D721Med (cell line): ENCODE measurements at regions not wholly inside any gene's neighbourhood (a gene's known extent, or its start where the extent isn't known, plus 50 kb on each side); places are given as distances from the start of the nearest gene placed in this dataset.

Experiments
- DNase-seq: peaks from one replicate; pipeline ENCODE4 v3.0.0; 2011; ENCODE audit warnings: low spot score; ENCODE audit not compliant: insufficient read length
- FAIRE-seq: peaks from 2 replicates; lab custom pipeline; 2011; peaks lifted over from hg19 to GRCh38; lab: Jason Lieb, UNC
- TF ChIP-seq, protein P1 (sequence below): IDR thresholded peaks from 2 replicates; pipeline ENCODE4 v1.5.1; 2012; ENCODE audit warnings: mild to moderate bottlenecking, control low read depth; ENCODE audit not compliant: insufficient read depth; ENCODE audit errors: missing control alignments

DNA sequence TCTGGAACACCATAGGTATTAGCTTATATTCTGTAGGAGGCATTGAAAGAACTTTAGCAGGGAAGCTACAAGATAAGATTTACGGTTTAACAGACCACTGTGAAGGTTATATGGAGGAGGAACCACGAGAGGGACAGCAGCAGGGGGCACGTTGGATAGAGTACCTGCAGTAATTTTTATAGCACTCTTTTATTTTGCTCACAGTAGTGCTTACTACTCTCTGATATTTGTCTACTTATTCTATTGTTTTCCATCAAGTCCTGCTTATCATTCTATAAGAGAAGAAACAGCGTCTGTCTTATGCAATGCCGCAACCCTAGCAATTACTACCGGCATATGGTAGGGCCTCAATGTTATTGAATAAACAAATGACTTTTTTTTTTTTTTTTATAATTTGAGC is 122.5 kb downstream of the PCDH7 start:
- no peak for FAIRE-seq

DNA sequence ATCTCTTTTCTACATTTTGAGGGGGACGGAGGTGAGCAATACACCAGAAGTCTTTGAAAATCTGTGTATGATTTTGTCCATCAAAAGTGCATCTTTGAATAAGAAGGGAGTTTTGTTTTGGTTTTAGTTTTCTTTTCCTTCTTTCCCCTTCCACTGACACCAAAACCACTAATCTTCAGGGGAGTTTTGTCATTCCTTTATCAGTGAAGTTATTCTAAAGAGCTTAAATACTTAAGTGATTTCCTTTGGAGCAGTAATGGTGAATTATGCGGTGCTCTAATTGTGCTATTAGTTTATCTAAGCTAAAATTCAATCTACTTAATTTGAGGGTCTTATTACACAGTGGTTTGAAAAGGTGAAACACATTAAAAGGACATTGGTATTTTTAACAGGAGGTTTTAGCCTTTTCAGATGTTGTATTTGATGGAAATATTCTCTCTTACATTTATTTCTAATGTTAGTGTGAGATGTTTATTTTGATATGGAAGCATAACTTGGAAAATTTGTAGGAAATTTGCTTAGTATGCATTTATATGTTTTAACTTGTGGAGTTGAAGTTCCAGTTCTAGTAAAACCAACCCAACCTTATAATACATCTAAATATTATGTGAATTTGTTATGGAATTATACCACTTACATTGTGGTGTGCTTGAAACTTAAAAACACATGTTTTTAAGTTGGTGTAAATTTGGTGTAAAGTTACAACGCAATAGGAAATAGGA is 124.9 kb downstream of the PCDH7 start:
- TF ChIP-seq, protein P1, sequence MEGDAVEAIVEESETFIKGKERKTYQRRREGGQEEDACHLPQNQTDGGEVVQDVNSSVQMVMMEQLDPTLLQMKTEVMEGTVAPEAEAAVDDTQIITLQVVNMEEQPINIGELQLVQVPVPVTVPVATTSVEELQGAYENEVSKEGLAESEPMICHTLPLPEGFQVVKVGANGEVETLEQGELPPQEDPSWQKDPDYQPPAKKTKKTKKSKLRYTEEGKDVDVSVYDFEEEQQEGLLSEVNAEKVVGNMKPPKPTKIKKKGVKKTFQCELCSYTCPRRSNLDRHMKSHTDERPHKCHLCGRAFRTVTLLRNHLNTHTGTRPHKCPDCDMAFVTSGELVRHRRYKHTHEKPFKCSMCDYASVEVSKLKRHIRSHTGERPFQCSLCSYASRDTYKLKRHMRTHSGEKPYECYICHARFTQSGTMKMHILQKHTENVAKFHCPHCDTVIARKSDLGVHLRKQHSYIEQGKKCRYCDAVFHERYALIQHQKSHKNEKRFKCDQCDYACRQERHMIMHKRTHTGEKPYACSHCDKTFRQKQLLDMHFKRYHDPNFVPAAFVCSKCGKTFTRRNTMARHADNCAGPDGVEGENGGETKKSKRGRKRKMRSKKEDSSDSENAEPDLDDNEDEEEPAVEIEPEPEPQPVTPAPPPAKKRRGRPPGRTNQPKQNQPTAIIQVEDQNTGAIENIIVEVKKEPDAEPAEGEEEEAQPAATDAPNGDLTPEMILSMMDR = no peak
- DNase-seq (no peak), FAIRE-seq (no peak)

More for the DNA sequence above, 122.5 kb downstream of the PCDH7 start:
- TF ChIP-seq, protein P1 = no peak
- no peak for DNase-seq

DNA sequence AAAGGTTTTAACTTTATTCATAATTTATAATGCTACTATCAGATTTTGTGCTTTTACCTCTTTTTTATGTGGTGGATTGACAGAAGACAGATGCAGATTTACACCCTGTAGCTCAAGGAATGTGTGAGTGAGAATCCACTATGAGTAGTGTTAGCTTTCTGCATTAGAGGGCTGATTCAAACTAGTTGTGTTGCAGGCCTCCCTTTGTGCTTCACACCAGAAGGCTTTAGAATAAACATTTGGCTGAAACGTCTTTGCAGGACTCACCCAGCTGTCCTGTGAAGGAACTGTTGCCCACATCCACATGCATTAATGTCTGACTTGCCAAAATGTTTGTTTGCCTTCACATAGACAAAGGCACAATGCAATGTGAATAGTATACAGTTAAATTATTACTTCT is 127.0 kb downstream of the PCDH7 start:
- TF ChIP-seq, protein P1 = no peak
- DNase-seq = no peak
- FAIRE-seq = no peak

DNA sequence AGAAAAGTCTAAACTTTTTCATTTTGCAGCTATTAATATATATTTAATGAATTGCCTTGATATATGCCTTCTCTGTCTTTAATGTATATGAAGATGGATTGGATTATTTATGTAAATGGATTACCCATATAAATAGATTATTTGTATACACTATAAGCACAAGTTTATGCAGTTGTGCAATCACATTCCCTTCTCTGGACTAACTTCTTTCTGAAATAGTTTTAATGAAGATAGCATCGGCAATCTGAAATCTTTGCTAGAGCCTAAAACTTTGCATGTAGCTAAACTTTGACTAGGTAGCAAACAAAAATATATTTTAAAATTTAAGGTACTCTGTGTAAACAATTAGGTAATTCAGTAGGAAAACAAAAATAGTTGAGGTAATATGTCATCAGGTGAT is 127.8 kb downstream of the PCDH7 start:
- FAIRE-seq (no peak), DNase-seq (no peak)
- TF ChIP-seq, protein P1 = no peak

DNA sequence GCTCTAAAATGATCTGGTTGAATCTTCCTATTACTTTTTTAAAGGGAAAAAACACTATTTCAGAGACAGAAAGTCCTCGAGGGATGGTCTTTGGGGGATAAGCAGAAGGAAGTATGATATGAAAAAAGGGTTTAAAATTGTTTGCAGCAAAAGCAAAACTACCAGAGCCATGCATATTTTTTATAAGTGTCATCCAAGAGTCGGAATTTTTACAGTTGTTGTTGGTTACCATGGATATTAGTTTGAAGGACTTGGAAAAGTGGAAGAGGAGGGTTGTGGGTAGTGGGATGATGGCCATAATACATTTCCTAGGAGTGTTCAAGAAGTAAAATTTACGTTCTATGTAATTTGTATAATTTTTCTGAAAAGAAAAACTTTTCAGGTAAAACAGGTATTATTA is 134.4 kb downstream of the PCDH7 start:
- no peak for DNase-seq
- FAIRE-seq = no peak
- TF ChIP-seq, protein P1 = no peak

DNA sequence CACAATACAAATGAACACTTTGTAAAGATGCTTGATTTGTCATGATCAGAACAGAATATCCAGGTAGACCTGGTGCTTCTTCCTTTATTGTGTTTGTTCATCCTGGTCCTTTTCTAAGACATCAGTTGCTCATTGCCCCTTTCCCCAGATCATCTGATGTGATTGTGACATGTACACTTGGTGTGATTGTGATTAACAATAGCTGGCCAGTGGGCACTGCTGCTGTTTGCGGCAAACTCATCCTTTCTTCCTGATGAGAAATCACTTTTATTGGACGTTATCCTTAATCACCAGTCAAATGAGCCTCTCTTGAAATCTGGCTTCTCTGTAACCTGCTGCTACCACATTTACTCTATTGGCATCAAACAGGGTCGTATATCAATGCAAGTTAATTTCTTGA is 135.1 kb downstream of the PCDH7 start:
- TF ChIP-seq, protein P1 = no peak
- FAIRE-seq = no peak
- no peak for DNase-seq

DNA sequence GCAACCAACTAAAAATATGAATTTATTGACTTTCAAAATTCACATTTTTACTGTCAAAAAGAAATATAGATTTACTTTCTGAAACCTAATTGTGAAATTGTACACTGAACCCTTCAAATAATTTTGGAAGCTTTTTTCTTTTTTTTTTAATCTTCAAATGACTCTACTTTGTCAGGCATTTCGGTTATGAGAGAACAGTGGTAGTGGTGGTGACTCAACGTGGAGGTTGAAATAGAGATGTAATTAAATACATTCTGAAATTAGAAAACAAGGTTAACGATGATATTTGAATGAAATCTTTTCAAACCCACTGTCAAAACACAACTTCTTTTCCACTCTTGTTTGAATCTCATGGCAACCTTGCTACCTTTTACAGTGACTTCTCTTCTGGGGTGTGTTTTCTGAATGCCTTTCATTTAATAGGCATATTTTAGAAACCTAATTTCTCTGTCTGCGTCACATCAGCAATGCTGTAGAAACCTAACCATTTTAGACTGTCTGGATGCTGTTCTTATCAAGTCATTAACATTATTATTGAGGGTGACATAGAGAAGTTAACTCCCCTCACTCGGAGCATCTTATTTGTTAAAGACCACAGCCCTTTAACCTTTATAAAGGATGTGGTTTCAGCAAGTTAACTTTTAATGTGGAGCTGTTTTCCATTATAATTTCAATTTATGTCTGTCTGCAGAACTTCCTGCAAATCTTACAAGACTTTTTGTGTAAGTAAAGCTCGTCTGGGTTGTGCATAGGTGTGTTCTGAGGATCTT is 136.8 kb downstream of the PCDH7 start:
- DNase-seq (no peak), FAIRE-seq (no peak)
- TF ChIP-seq, protein P1 = no peak
